Esophagus muscularis mucosa (tissue), 3 donors: ENCODE measurements at regions not wholly inside any gene's neighbourhood (a gene's known extent, or its start where the extent isn't known, plus 50 kb on each side); places are given as distances from the start of the nearest gene placed in this dataset.

Experiments used
- CTCF ChIP-seq, 3 experiments: fragments of 200-600 bp in 2 of 3; fragments of 450-650 bp in 1 of 3; sonication (generic) in 2 of 3; IDR thresholded peaks; one replicate each; pipeline ENCODE4 v1.5.1; 2017 to 2019; ENCODE audit warnings: antibody characterized with exemption in 3 of 3, mild to moderate bottlenecking in 2 of 3, moderate library complexity in 1 of 3
- POLR2A ChIP-seq: fragments of 450-650 bp; IDR thresholded peaks from one replicate; pipeline ENCODE4 v1.6.1; 2017; ENCODE audit warnings: antibody characterized with exemption, moderate library complexity, mild to moderate bottlenecking, low read depth

GRCh38 chr10:16195178-16195769 is 241.5 kb upstream of the PTER start:
- TF ChIP-seq CTCF (IDR thresholded peaks at IDR 0.05) (no peak), POLR2A (no peak)
